Esophagus muscularis mucosa (tissue), 4 donors: ENCODE measurements at regions not wholly inside any gene's neighbourhood (a gene's known extent, or its start where the extent isn't known, plus 50 kb on each side); places are given as distances from the start of the nearest gene placed in this dataset.

Source experiments
- DNase-seq: peaks from one replicate; pipeline ENCODE4 v3.0.0-alpha.2; 2017; ENCODE audit errors: extremely low spot score
- H3K27ac ChIP-seq, 4 donors: fragments of 200-600 bp; sonication (generic); replicated peaks in 1 of 4; 1 replicate in 3 of 4; 2 replicates in 1 of 4; pipeline ENCODE4 v1.5.1; 2016 to 2019; ENCODE audit warnings: mild to moderate bottlenecking in 1 of 4
- H3K27me3 ChIP-seq, 4 donors: fragments of 200-600 bp; sonication (generic); one replicate each; pipeline versions ENCODE4 v1.5.1 to v1.6.0; 2016 to 2019
- H3K36me3 ChIP-seq, 4 donors: fragments of 200-600 bp; sonication (generic); one replicate each; pipeline ENCODE4 v1.5.1; 2016 to 2019
- H3K4me1 ChIP-seq, 4 donors: fragments of 200-600 bp; sonication (generic); one replicate each; pipeline ENCODE4 v1.5.1; 2016 to 2019
- H3K4me3 ChIP-seq, 4 donors: fragments of 200-600 bp; sonication (generic); 1 replicate in 2 of 4; 2 replicates in 2 of 4; pipeline ENCODE4 v1.5.1; 2016 to 2019; ENCODE audit warnings: mild to moderate bottlenecking in 4 of 4, moderate library complexity in 1 of 4
- H3K9me3 ChIP-seq, 4 donors: fragments of 200-600 bp; sonication (generic); 1 replicate in 3 of 4; 2 replicates in 1 of 4; pipeline ENCODE4 v1.5.1; 2016 to 2019
- CTCF ChIP-seq, 3 experiments: fragments of 200-600 bp in 2 of 3; fragments of 450-650 bp in 1 of 3; sonication (generic) in 2 of 3; IDR thresholded peaks; one replicate each; pipeline ENCODE4 v1.5.1; 2017 to 2019; ENCODE audit warnings: antibody characterized with exemption in 3 of 3, mild to moderate bottlenecking in 2 of 3, moderate library complexity in 1 of 3
- EP300 ChIP-seq: sonication (generic); formaldehyde crosslinking; IDR thresholded peaks from one replicate; pipeline ENCODE4 v1.6.1; 2017; ENCODE audit warnings: antibody characterized with exemption
- POLR2A ChIP-seq: fragments of 450-650 bp; IDR thresholded peaks from one replicate; pipeline ENCODE4 v1.6.1; 2017; ENCODE audit warnings: antibody characterized with exemption, moderate library complexity, mild to moderate bottlenecking, low read depth
- POLR2AphosphoS5 ChIP-seq, 2 donors: sonication (generic); formaldehyde crosslinking; IDR thresholded peaks; one replicate each; pipeline ENCODE4 v1.6.1; 2017; ENCODE audit warnings: antibody characterized with exemption in 2 of 2
- WGBS: methylation state at CpG from one replicate; pipeline ENCODE4 v1.1.5; 2018; 5-methylcytosine and 5-hydroxymethylcytosine counted together
- intact Hi-C: fragments of 100-400 bp; cut with DNase I; formaldehyde crosslinking; loops from one replicate; pipeline ENCODE4 v1.15.1; 2023

- DNase-seq = no peak
- intact Hi-C loops = no loop called here
- H3K27me3 ChIP-seq = no peaks in the 10 kb centered on the region
- no peak overlapping the region for H3K27ac ChIP-seq
- no peaks in the 10 kb centered on the region for H3K36me3 ChIP-seq
- no peaks in the 10 kb centered on the region for H3K4me1 ChIP-seq
- WGBS = 89% methylated on average over 3 of the region's 5 CpGs
- peaks cover 0 to 7% (median 2%) of the 10 kb centered on the region in 4 donors for H3K9me3 ChIP-seq
- H3K4me3 ChIP-seq = no peak overlapping the region
- TF ChIP-seq CTCF (IDR thresholded peaks at IDR 0.05) (no peak), EP300 (no peak), POLR2A (no peak), POLR2AphosphoS5 (IDR thresholded peaks at IDR 0.05) (no peak)
Measured at GRCh38 chr12:30151831-30152230, 368.1 kb upstream of the TMTC1 start.

GRCh38 chr12:30146561-30146960 is 362.8 kb upstream of the TMTC1 start:
- Histone ChIP-seq H3K4me1 (peaks cover 0 to 10% (median 0%) of the 10 kb centered on the region in 4 donors), H3K9me3 (no peaks in the 10 kb centered on the region), H3K27me3 (no peaks in the 10 kb centered on the region), H3K36me3 (no peaks in the 10 kb centered on the region), H3K27ac (no peak overlapping the region), H3K4me3 (no peak overlapping the region)
- TF ChIP-seq POLR2AphosphoS5 (IDR thresholded peaks at IDR 0.05) = no peak
- TF ChIP-seq CTCF (IDR thresholded peaks at IDR 0.05) = no peak
- no peak for TF ChIP-seq POLR2A
- no peak for TF ChIP-seq EP300
- intact Hi-C loops = no loop called here
- DNase-seq = no peak
- WGBS = 78% methylated on average over 5 of the region's 5 CpGs

- intact Hi-C loops = no loop called here
- H3K27ac ChIP-seq = no peak overlapping the region
- TF ChIP-seq POLR2AphosphoS5 (IDR thresholded peaks at IDR 0.05) (no peak), EP300 (no peak), POLR2A (no peak), CTCF (IDR thresholded peaks at IDR 0.05) (no peak)
Measured at GRCh38 chr12:30145684-30146032, 361.9 kb upstream of the TMTC1 start.

GRCh38 chr12:30144777-30145683 is 361.3 kb upstream of the TMTC1 start:
- no peak for DNase-seq
- no peak overlapping the region for H3K4me3 ChIP-seq

More at GRCh38 chr12:30145684-30146032, 361.9 kb upstream of the TMTC1 start:
- no peaks in the 10 kb centered on the region for H3K9me3 ChIP-seq
- H3K4me3 ChIP-seq = no peak overlapping the region
- no peaks in the 10 kb centered on the region for H3K27me3 ChIP-seq
- H3K36me3 ChIP-seq = no peaks in the 10 kb centered on the region
- 52% methylated on average over 1 of the region's 1 CpG for WGBS
- DNase-seq = no peak
- peaks cover 0 to 10% (median 0%) of the 10 kb centered on the region in 4 donors for H3K4me1 ChIP-seq

More at GRCh38 chr12:30144777-30145683, 361.3 kb upstream of the TMTC1 start:
- no peaks in the 10 kb centered on the region for H3K36me3 ChIP-seq
- peaks cover 0 to 2% (median 0%) of the 10 kb centered on the region in 4 donors for H3K9me3 ChIP-seq
- TF ChIP-seq EP300 = no peak
- TF ChIP-seq POLR2A = no peak
- no peak for TF ChIP-seq CTCF (IDR thresholded peaks at IDR 0.05)
- TF ChIP-seq POLR2AphosphoS5 (IDR thresholded peaks at IDR 0.05) = no peak
- H3K4me1 ChIP-seq = peaks cover 0 to 10% (median 0%) of the 10 kb centered on the region in 4 donors
- no peak overlapping the region for H3K27ac ChIP-seq
- intact Hi-C loops = no loop called here
- no peaks in the 10 kb centered on the region for H3K27me3 ChIP-seq
- WGBS = 79% methylated on average over 1 of the region's 1 CpG
